Neuronal stem cell (in vitro differentiated cells): ENCODE measurements at regions not wholly inside any gene's neighbourhood (a gene's known extent, or its start where the extent isn't known, plus 50 kb on each side); places are given as distances from the start of the nearest gene placed in this dataset.

ENCODE experiments used
- DNase-seq: peaks from one replicate; pipeline ENCODE4 v3.0.0-alpha.2; 2013; ENCODE audit warnings: low spot score
- H2AFZ ChIP-seq: one replicate; pipeline ENCODE4 v1.6.1; 2013; ENCODE audit warnings: mild to moderate bottlenecking, low read length, inconsistent platforms
- H2AK5ac ChIP-seq: 2 replicates; pipeline ENCODE4 v1.6.1; 2013; ENCODE audit warnings: low read depth, mild to moderate bottlenecking, inconsistent platforms, low read length, moderate library complexity, mixed read lengths
- H2BK120ac ChIP-seq: 2 replicates; pipeline ENCODE4 v1.6.1; 2013; ENCODE audit warnings: low read depth, mild to moderate bottlenecking, inconsistent platforms, low read length, moderate library complexity, mixed read lengths
- H2BK12ac ChIP-seq: one replicate; pipeline ENCODE4 v1.6.1; 2013; ENCODE audit warnings: low read length, inconsistent platforms
- H2BK15ac ChIP-seq: 2 replicates; pipeline ENCODE4 v1.6.1; 2013; ENCODE audit warnings: mild to moderate bottlenecking, low read length, inconsistent platforms, mixed read lengths
- H2BK5ac ChIP-seq: one replicate; pipeline ENCODE4 v1.6.1; 2013; ENCODE audit warnings: inconsistent platforms, mild to moderate bottlenecking, low read length, moderate library complexity
- H3K14ac ChIP-seq: one replicate; pipeline ENCODE4 v1.6.1; 2013; ENCODE audit warnings: low read length, inconsistent platforms
- H3K18ac ChIP-seq: 2 replicates; pipeline ENCODE4 v1.6.1; 2013; ENCODE audit warnings: low read length, inconsistent platforms
- H3K23ac ChIP-seq: 2 replicates; pipeline ENCODE4 v1.6.1; 2013; ENCODE audit warnings: low read depth, mild to moderate bottlenecking, mixed read lengths, low read length, inconsistent platforms; ENCODE audit not compliant: poor library complexity
- H3K27ac ChIP-seq: replicated peaks from 3 replicates; pipeline ENCODE4 v1.5.1; 2013; ENCODE audit warnings: low read length, inconsistent platforms
- H3K27me3 ChIP-seq, 3 experiments: 2 replicates each; pipeline ENCODE4 v1.6.1; 2013; ENCODE audit warnings: low read length in 3 of 3, mild to moderate bottlenecking in 2 of 3, inconsistent platforms in 1 of 3, low read depth in 1 of 3, mixed read lengths in 1 of 3, moderate library complexity in 1 of 3; ENCODE audit not compliant: control insufficient read depth in 3 of 3, insufficient read depth in 3 of 3
- H3K36me3 ChIP-seq, 2 donors: replicated peaks in 1 of 2; 2 replicates each; pipeline ENCODE4 v1.6.1; 2013; ENCODE audit warnings: low read length in 2 of 2; ENCODE audit not compliant: control insufficient read depth in 2 of 2, insufficient read depth in 2 of 2
- H3K4ac ChIP-seq: 2 replicates; pipeline ENCODE4 v1.6.1; 2013; ENCODE audit warnings: inconsistent platforms, mild to moderate bottlenecking, low read length, moderate library complexity
- H3K4me1 ChIP-seq, 2 donors: 1 replicate in 1 of 2; 2 replicates in 1 of 2; pipeline ENCODE4 v1.6.1; 2013; ENCODE audit warnings: low read length in 2 of 2, low read depth in 1 of 2; ENCODE audit not compliant: control insufficient read depth in 2 of 2, insufficient read depth in 1 of 2
- H3K4me2 ChIP-seq: one replicate; pipeline ENCODE4 v1.6.1; 2013; ENCODE audit warnings: mild to moderate bottlenecking, low read length, inconsistent platforms; ENCODE audit not compliant: insufficient read depth, poor library complexity, severe bottlenecking
- H3K4me3 ChIP-seq, 2 donors: 2 replicates each; pipeline ENCODE4 v1.5.1; 2013; ENCODE audit warnings: low read length in 2 of 2, mild to moderate bottlenecking in 2 of 2, inconsistent platforms in 1 of 2, moderate library complexity in 1 of 2
- H3K79me1 ChIP-seq: one replicate; pipeline ENCODE4 v1.6.1; 2013; ENCODE audit warnings: low read depth, mild to moderate bottlenecking, inconsistent platforms, low read length, moderate library complexity
- H3K9ac ChIP-seq: one replicate; pipeline ENCODE4 v1.6.1; 2013; ENCODE audit warnings: mild to moderate bottlenecking, low read depth, low read length, inconsistent platforms; ENCODE audit not compliant: poor library complexity
- H3K9me3 ChIP-seq, 2 donors: replicated peaks in 1 of 2; 2 replicates each; pipeline versions ENCODE3 to v1.6.1; 2013; ENCODE audit warnings: low read length in 2 of 2, mild to moderate bottlenecking in 2 of 2, inconsistent platforms in 1 of 2, low read depth in 1 of 2, mixed read lengths in 1 of 2, moderate library complexity in 1 of 2; ENCODE audit not compliant: control insufficient read depth in 2 of 2, insufficient read depth in 1 of 2
- H4K8ac ChIP-seq: one replicate; pipeline ENCODE4 v1.6.1; 2013; ENCODE audit warnings: low read depth, mild to moderate bottlenecking, inconsistent platforms, low read length, moderate library complexity
- H4K91ac ChIP-seq: one replicate; pipeline ENCODE4 v1.6.1; 2013; ENCODE audit warnings: low read length, low read depth, mild to moderate bottlenecking, inconsistent platforms; ENCODE audit not compliant: poor library complexity
- WGBS, 2 donors: extraction: QIAGEN DNeasy Blood & Tissue Kit; methylation state at CpG; one replicate each; pipeline ENCODE4 v1.1.7; 2013; ENCODE audit warnings: missing lambda C conversion rate in 2 of 2, mixed read lengths in 1 of 2; ENCODE audit not compliant: insufficient read length in 2 of 2, insufficient replicate concordance in 1 of 2; ENCODE audit errors: extremely low coverage in 2 of 2; 5-methylcytosine and 5-hydroxymethylcytosine counted together

GRCh38 chr4:35541146-35541887 is 703.0 kb downstream of the ARAP2 start:
- no peak overlapping the region for H3K14ac ChIP-seq
- H3K79me1 ChIP-seq = no peaks in the 10 kb centered on the region
- no peak overlapping the region for H2AK5ac ChIP-seq
- H2BK15ac ChIP-seq = no peak overlapping the region
- H3K4me2 ChIP-seq = no peak overlapping the region
- peak overlapping the region; percentile 25 for H3K18ac ChIP-seq
- H3K4me1 ChIP-seq = no peaks in the 10 kb centered on the region
- H2BK5ac ChIP-seq = no peak overlapping the region
- no CpG with 5 or more reads among the region's 12 CpGs for WGBS, 2 donors
- H2BK12ac ChIP-seq = no peak overlapping the region
- no peaks in the 10 kb centered on the region for H3K36me3 ChIP-seq
- H3K4me3 ChIP-seq = no peak overlapping the region
- DNase-seq = no peak
- no peak overlapping the region for H4K8ac ChIP-seq
- no peak overlapping the region for H3K4ac ChIP-seq
- no peak overlapping the region for H2BK120ac ChIP-seq
- H2AFZ ChIP-seq = peak overlapping the region; percentile 12
- H3K27me3 ChIP-seq = no peaks in the 10 kb centered on the region
- no peak overlapping the region for H3K23ac ChIP-seq
- no peak overlapping the region for H3K27ac ChIP-seq
- H3K9ac ChIP-seq = no peak overlapping the region
- no peak overlapping the region for H4K91ac ChIP-seq
- no peaks in the 10 kb centered on the region for H3K9me3 ChIP-seq

- H3K4me1 ChIP-seq = no peaks in the 10 kb centered on the region
- H4K91ac ChIP-seq = no peak overlapping the region
- H3K36me3 ChIP-seq = no peaks in the 10 kb centered on the region
- no peak overlapping the region for H3K4me2 ChIP-seq
- H2BK12ac ChIP-seq = no peak overlapping the region
- H2BK15ac ChIP-seq = no peak overlapping the region
- no peak overlapping the region for H2BK120ac ChIP-seq
- H2AFZ ChIP-seq = peak overlapping the region; percentile 12
- no peak for DNase-seq
- no peak overlapping the region for H3K18ac ChIP-seq
- H3K14ac ChIP-seq = no peak overlapping the region
- H3K79me1 ChIP-seq = peaks cover 2% of the 10 kb centered on the region
- no peak overlapping the region for H2BK5ac ChIP-seq
- H3K27ac ChIP-seq = no peak overlapping the region
- no peak overlapping the region for H2AK5ac ChIP-seq
- H3K9me3 ChIP-seq = no peaks in the 10 kb centered on the region
- no peak overlapping the region for H4K8ac ChIP-seq
- H3K23ac ChIP-seq = no peak overlapping the region
- H3K9ac ChIP-seq = no peak overlapping the region
- no peak overlapping the region for H3K4me3 ChIP-seq
- H3K4ac ChIP-seq = no peak overlapping the region
- WGBS, 2 donors = no CpG with 5 or more reads among the region's 5 CpGs
- H3K27me3 ChIP-seq = no peaks in the 10 kb centered on the region
Observed at GRCh38 chr4:35541888-35542213, 702.5 kb downstream of the ARAP2 start.

- no peak overlapping the region for H4K8ac ChIP-seq
- no peak overlapping the region for H4K91ac ChIP-seq
- no peak overlapping the region for H2BK12ac ChIP-seq
- H3K9ac ChIP-seq = no peak overlapping the region
- H3K27me3 ChIP-seq = no peaks in the 10 kb centered on the region
- no peak overlapping the region for H3K14ac ChIP-seq
- H3K18ac ChIP-seq = no peak overlapping the region
- H2BK15ac ChIP-seq = no peak overlapping the region
- H3K4me1 ChIP-seq = no peaks in the 10 kb centered on the region
- no peak for DNase-seq
- no peak overlapping the region for H3K4me3 ChIP-seq
- H3K4ac ChIP-seq = no peak overlapping the region
- H3K9me3 ChIP-seq = no peaks in the 10 kb centered on the region
- no peak overlapping the region for H3K23ac ChIP-seq
- H3K36me3 ChIP-seq = no peaks in the 10 kb centered on the region
- H3K79me1 ChIP-seq = peaks cover 2% of the 10 kb centered on the region
- no CpG with 5 or more reads among the region's 3 CpGs for WGBS, 2 donors
- H3K27ac ChIP-seq = no peak overlapping the region
- no peak overlapping the region for H2AK5ac ChIP-seq
- H2BK5ac ChIP-seq = no peak overlapping the region
- H2BK120ac ChIP-seq = no peak overlapping the region
- no peak overlapping the region for H2AFZ ChIP-seq
- H3K4me2 ChIP-seq = no peak overlapping the region
Observed at GRCh38 chr4:35548921-35549320, 695.4 kb downstream of the ARAP2 start.

- H3K27me3 ChIP-seq = no peaks in the 10 kb centered on the region
- no peaks in the 10 kb centered on the region for H3K36me3 ChIP-seq
- no peaks in the 10 kb centered on the region for H3K79me1 ChIP-seq
- H3K4me3 ChIP-seq = no peak overlapping the region
- no peak overlapping the region for H4K8ac ChIP-seq
- H3K9me3 ChIP-seq = peaks cover 0 to 6% of the 10 kb centered on the region in 2 donors
- no peak overlapping the region for H2AFZ ChIP-seq
- no peak overlapping the region for H3K27ac ChIP-seq
- no peak overlapping the region for H3K4ac ChIP-seq
- no CpG with 5 or more reads among the region's 1 CpG for WGBS, 2 donors
- H3K4me2 ChIP-seq = no peak overlapping the region
- H3K14ac ChIP-seq = no peak overlapping the region
- no peak overlapping the region for H2BK120ac ChIP-seq
- no peak overlapping the region for H3K9ac ChIP-seq
- no peak overlapping the region for H4K91ac ChIP-seq
- no peak for DNase-seq
- H2BK15ac ChIP-seq = no peak overlapping the region
- H3K23ac ChIP-seq = no peak overlapping the region
- no peaks in the 10 kb centered on the region for H3K4me1 ChIP-seq
- no peak overlapping the region for H3K18ac ChIP-seq
- no peak overlapping the region for H2AK5ac ChIP-seq
- no peak overlapping the region for H2BK12ac ChIP-seq
- H2BK5ac ChIP-seq = no peak overlapping the region
Observed at GRCh38 chr4:35556387-35556786, 687.9 kb downstream of the ARAP2 start.
